Adipocyte (in vitro differentiated cells): ENCODE measurements at regions not wholly inside any gene's neighbourhood (a gene's known extent, or its start where the extent isn't known, plus 50 kb on each side); places are given as distances from the start of the nearest gene placed in this dataset.

ENCODE experiments used
- DNase-seq: peaks from one replicate; pipeline ENCODE4 v3.0.0-alpha.2; 2015; ENCODE audit warnings: low read depth
- H3K27me3 ChIP-seq: replicated peaks from 2 replicates; pipeline ENCODE4 v1.7.0; 2013; ENCODE audit warnings: mild to moderate bottlenecking, low read length, moderate library complexity; ENCODE audit not compliant: control insufficient read depth, insufficient read depth
- H3K36me3 ChIP-seq: 2 replicates; pipeline ENCODE4 v1.7.0; 2013; ENCODE audit warnings: low read length, mild to moderate bottlenecking, moderate library complexity; ENCODE audit not compliant: control insufficient read depth, insufficient read depth, severe bottlenecking
- H3K4me1 ChIP-seq: 2 replicates; pipeline ENCODE4 v1.7.0; 2013; ENCODE audit warnings: mild to moderate bottlenecking, low read length, moderate library complexity; ENCODE audit not compliant: control insufficient read depth, insufficient read depth
- H3K4me3 ChIP-seq: 2 replicates; pipeline ENCODE4 v1.7.0; 2013; ENCODE audit warnings: mild to moderate bottlenecking, low read length, moderate library complexity
- H3K9ac ChIP-seq: 2 replicates; pipeline ENCODE4 v1.7.0; 2013; ENCODE audit warnings: mild to moderate bottlenecking, low read length, moderate library complexity
- H3K9me3 ChIP-seq: 2 replicates; pipeline ENCODE4 v1.7.0; 2013; ENCODE audit warnings: mild to moderate bottlenecking, low read length, moderate library complexity; ENCODE audit not compliant: control insufficient read depth

DNA sequence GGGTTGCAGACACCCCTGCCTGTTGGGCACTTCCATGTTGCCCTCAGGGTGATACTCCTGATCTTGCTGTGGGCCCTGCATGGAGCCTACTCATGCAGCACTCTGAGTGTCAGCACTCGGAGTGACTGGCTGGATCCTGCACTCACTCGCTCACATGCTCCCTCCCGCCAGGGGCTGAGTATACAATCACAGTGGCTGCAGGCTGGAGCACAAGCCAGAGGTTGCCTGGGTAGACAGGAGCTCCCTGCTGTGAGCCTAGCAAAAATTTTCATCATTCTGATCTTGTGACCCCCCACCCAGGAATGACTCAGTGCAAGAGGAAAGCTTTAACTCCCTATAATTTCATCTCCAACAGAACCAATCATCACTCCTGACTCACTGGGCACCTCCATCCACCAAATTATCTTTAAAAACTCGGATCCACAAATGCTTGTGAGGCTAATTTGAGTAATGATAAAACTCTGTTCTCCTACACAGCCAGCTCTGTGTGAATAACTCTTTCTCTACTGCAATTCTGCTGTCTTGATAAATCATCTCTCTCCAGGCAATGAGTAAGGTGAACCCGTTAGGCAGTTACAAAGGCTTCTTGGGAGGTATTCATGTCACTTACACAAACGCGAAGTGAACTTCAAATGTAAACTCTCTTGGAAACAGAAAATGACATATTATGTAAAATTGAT is 1180.8 kb upstream of the PABPC4L start:
- Histone ChIP-seq H3K27me3 (no peaks in the 10 kb centered on the region), H3K36me3 (no peaks in the 10 kb centered on the region), H3K9ac (no peak overlapping the region), H3K4me1 (no peaks in the 10 kb centered on the region), H3K9me3 (peaks cover 10% of the 10 kb centered on the region), H3K4me3 (no peak overlapping the region)
- DNase-seq, result no peak

DNA sequence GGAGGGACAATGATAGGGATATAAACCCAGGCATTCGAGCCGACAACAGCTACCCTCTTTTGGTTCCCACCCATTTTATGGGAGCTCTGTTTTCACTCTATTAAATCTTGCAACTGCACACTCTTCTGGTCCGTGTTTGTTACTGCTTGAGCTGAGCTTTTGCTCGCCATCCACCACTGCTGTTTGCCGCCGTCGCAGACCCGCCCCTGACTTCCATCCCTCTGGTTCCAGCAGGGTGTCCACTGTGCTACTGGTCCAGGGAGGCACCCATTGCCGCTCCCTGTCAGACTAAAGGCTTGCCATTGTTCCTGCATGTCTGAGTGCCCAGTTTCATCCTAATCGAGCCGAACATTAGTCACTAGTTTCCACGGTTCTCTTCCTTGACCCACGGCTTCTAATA is 1170.5 kb upstream of the PABPC4L start:
- Histone ChIP-seq H3K9me3 (no peaks in the 10 kb centered on the region), H3K36me3 (no peaks in the 10 kb centered on the region), H3K9ac (no peak overlapping the region), H3K4me1 (peaks cover 8% of the 10 kb centered on the region), H3K4me3 (no peak overlapping the region), H3K27me3 (no peaks in the 10 kb centered on the region)
- DNase-seq, result no peak

DNA sequence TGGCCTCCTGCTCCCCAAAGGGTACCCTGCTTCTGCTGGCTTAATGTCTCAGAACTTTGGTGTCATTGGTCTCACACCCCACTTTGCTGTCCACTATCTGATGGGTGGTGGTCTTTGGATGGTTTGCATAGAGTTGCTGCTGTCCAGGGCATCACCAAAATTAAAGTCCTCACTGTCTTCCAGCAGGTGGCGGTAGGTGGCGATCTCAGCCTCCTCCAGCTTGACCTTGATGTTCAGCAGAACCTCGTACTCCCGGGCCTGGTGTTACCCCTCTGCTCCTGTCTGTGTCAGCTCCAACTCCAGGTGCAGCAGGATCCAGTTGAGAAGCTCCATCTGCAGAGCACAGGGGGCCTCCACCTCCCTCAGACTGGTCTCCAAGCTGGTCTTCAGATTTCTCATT is 1169.5 kb upstream of the PABPC4L start:
- H3K9ac ChIP-seq, result no peak overlapping the region
- DNase-seq, result no peak
- H3K36me3 ChIP-seq, result no peaks in the 10 kb centered on the region
- no peak overlapping the region for H3K4me3 ChIP-seq
- no peaks in the 10 kb centered on the region for H3K9me3 ChIP-seq
- no peaks in the 10 kb centered on the region for H3K27me3 ChIP-seq
- peaks cover 8% of the 10 kb centered on the region for H3K4me1 ChIP-seq

DNA sequence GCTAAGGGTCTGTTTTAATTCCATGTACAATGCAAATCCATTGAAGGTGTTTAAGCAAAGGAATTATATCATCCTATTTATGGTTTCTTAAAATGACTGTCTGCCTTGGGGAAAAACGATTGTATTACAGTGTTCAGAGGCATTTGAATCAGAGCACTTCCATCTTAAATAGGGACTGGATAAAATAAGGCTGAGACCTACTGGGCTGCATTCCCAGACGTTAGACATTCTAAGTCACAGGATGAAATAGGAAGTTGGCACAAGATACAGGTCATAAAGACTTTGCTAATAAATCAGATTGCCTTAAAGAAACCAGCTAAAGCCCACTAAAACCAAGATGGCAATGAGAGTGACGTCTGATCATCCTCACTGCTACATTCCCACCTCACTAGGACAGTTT is 1167.2 kb upstream of the PABPC4L start:
- H3K27me3 ChIP-seq, result no peaks in the 10 kb centered on the region
- no peak overlapping the region for H3K4me3 ChIP-seq
- H3K4me1 ChIP-seq, result peaks cover 16% of the 10 kb centered on the region
- no peak overlapping the region for H3K9ac ChIP-seq
- H3K36me3 ChIP-seq, result no peaks in the 10 kb centered on the region
- no peak for DNase-seq
- no peaks in the 10 kb centered on the region for H3K9me3 ChIP-seq

DNA sequence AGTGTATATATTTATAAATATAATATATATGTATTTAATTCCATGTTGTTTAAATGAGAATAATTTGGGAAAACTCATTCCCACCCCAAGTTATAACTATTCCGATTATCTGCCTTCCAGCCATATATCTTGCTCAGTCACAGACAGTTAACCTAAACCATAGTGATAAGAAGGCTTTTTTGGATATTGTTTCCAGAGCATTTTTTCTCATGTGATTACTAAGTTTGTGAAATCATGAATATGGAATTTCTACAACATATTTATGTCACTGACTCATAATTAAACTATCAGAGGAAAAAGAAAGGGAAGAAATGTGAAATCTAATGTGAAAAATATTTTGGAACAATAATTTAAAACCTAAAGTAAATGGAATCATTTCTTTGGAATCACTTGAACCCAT is 1163.5 kb upstream of the PABPC4L start:
- peak; percentile 63 for DNase-seq

DNA sequence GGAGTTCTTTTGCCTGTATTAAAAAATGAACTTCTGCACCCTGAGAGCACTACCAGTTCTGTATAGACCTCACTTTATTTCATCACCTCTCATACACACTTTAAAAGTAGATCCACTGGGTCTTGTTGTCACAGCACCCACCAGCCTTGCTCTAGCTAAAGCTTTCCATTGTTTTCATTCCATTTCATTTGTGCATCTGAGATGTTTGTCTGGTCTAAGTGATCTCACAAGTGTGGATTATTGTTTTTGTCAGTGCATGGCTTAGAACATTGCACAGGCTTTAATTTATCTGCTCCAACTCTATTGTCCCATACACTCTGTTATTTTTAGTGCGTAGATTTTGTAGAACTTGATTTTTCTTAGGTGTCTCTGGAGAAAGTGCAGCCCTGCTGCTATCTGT is 1157.5 kb upstream of the PABPC4L start:
- no peaks in the 10 kb centered on the region for H3K27me3 ChIP-seq
- no peak overlapping the region for H3K9ac ChIP-seq
- no peaks in the 10 kb centered on the region for H3K4me1 ChIP-seq
- no peak overlapping the region for H3K4me3 ChIP-seq
- H3K9me3 ChIP-seq, result no peaks in the 10 kb centered on the region
- DNase-seq, result peak; percentile 20
- no peaks in the 10 kb centered on the region for H3K36me3 ChIP-seq

More for the DNA sequence above, 1163.5 kb upstream of the PABPC4L start:
- H3K4me1 ChIP-seq, result peaks cover 16% of the 10 kb centered on the region
- H3K9ac ChIP-seq, result peak overlapping the region; percentile 39
- no peak overlapping the region for H3K4me3 ChIP-seq
- H3K9me3 ChIP-seq, result no peaks in the 10 kb centered on the region
- no peaks in the 10 kb centered on the region for H3K36me3 ChIP-seq
- no peaks in the 10 kb centered on the region for H3K27me3 ChIP-seq

DNA sequence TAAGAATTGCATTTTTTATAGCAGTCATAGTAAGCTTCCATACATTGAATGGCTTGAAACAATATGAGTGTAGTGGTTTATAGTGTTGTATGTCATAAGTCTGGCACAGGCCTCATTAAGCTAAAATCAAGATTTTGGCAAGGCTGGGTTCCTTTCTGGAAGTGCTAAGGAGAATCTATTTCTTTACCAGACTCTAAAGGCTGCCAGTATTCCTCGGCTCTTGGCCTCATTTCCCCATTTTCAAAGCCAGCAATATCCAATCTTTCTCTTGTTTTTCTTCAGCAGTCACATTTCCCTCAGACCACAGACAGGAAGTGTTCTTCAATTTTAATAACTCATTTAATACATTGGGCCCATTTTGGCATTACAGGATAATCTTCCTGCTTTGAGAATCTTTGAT is 1155.5 kb upstream of the PABPC4L start:
- no peaks in the 10 kb centered on the region for H3K27me3 ChIP-seq
- no peak overlapping the region for H3K9ac ChIP-seq
- no peak overlapping the region for H3K4me3 ChIP-seq
- no peaks in the 10 kb centered on the region for H3K36me3 ChIP-seq
- H3K4me1 ChIP-seq, result no peaks in the 10 kb centered on the region
- no peak for DNase-seq
- H3K9me3 ChIP-seq, result no peaks in the 10 kb centered on the region

DNA sequence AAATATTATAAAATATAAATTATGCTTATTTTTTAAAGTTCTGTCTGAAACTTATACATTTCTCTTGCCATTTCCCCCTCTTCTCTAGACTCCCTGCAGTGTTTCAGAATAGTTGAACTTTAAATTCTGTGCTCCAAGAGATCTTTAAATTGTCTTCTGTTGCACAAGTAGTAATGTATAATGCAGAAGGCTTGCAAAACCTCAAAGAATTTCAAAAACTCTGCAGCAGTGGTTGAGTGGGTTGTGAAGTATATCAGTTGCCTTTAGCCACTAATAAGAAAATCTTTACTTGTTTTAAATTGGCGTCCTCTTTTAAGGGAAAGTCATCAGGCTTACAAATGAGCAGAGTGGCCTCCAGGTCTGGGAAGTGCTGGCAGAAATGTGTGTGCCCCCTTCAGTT is 1153.3 kb upstream of the PABPC4L start:
- Histone ChIP-seq H3K36me3 (no peaks in the 10 kb centered on the region), H3K9me3 (no peaks in the 10 kb centered on the region), H3K27me3 (no peaks in the 10 kb centered on the region), H3K9ac (no peak overlapping the region), H3K4me3 (no peak overlapping the region), H3K4me1 (no peaks in the 10 kb centered on the region)
- DNase-seq, result peak; percentile 71

DNA sequence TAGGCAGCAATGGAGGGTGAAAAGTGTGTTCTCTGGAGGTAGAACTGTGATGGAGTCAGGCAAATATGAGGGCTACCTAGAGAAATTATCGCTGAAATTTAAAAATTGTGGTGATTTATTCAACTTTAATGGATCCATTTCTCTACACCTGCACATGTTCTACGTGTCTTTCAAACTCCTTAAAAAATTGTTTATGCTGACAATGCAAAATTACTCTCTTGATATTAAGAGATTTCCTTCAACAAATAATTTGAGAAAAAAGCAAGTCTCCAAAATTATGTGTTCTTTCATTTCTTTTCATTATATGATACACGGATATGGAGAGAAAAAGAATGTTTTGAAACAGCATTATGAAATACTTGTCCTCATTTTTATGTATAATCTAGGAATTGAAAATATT is 1151.4 kb upstream of the PABPC4L start:
- DNase-seq, result no peak
- H3K9me3 ChIP-seq, result no peaks in the 10 kb centered on the region
- no peak overlapping the region for H3K9ac ChIP-seq
- H3K4me3 ChIP-seq, result no peak overlapping the region
- no peaks in the 10 kb centered on the region for H3K27me3 ChIP-seq
- H3K36me3 ChIP-seq, result no peaks in the 10 kb centered on the region
- H3K4me1 ChIP-seq, result no peaks in the 10 kb centered on the region

DNA sequence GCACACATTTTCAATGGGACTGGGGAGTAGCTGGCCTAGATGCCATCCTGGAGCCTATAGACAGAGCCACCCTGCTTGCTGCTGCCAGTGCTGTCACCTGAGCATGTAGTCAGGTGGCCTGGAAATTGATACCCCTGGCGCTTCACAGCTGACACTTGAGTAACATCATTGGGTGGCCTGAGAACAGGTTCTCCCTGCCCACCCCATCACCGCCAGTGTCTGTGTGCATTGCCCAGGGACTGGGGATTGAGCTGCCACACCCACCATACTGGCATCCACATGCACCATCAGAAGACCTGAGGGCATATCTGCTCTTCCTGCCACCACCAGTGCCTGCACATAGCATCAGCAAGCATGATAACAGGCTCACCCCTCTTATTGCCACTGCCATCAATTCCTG is 1142.9 kb upstream of the PABPC4L start:
- no peak overlapping the region for H3K9ac ChIP-seq
- H3K9me3 ChIP-seq, result no peaks in the 10 kb centered on the region
- no peaks in the 10 kb centered on the region for H3K4me1 ChIP-seq
- H3K27me3 ChIP-seq, result no peaks in the 10 kb centered on the region
- no peak for DNase-seq
- no peaks in the 10 kb centered on the region for H3K36me3 ChIP-seq
- H3K4me3 ChIP-seq, result no peak overlapping the region

DNA sequence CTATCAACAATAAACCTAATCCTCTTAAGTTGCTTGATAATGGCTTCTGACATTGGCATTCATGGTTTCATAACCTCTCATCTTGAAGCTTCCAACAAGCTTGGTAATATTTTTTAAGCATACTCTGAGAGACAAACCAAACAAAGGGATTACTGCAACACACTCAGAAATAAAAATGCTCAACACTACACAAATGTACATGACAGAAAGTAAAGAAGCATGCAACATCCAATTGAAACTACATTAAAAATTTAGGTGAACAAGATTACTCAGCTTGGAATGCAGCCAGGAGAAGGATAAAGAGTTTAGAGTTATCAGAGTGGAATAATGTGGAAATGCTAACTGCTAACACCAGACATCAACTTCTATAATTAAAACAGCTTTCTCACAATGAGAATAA is 1136.6 kb upstream of the PABPC4L start:
- no peaks in the 10 kb centered on the region for H3K4me1 ChIP-seq
- peak; percentile 66 for DNase-seq

DNA sequence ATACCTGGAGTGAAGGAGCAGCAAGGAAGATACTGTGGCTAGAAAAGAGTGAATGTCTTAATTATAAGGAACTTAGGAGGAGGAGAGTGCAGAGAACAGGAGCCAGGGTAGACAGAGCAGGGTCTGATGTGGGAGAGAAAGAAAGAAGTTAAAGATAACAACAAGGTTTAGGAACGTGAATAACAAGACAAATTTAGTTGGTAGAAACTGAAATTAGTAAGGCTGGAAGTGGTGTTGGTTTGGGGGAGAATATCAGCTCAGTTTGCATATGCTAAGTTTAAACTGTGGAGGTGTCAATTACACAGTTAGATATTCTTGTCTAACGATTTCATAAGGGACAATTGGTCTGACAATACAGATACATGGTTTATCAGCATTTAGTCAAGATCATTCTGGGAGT is 1123.7 kb upstream of the PABPC4L start:
- Histone ChIP-seq H3K4me3 (no peak overlapping the region), H3K9ac (no peak overlapping the region), H3K36me3 (no peaks in the 10 kb centered on the region), H3K27me3 (no peaks in the 10 kb centered on the region), H3K4me1 (no peaks in the 10 kb centered on the region), H3K9me3 (no peaks in the 10 kb centered on the region)
- no peak for DNase-seq

More for the DNA sequence above, 1136.6 kb upstream of the PABPC4L start:
- Histone ChIP-seq H3K4me3 (no peak overlapping the region), H3K27me3 (no peaks in the 10 kb centered on the region), H3K9ac (no peak overlapping the region), H3K9me3 (no peaks in the 10 kb centered on the region), H3K36me3 (no peaks in the 10 kb centered on the region)
